Neural cell (in vitro differentiated cells): ENCODE measurements at regions not wholly inside any gene's neighbourhood (a gene's known extent, or its start where the extent isn't known, plus 50 kb on each side); places are given as distances from the start of the nearest gene placed in this dataset.

ENCODE experiments used
- H2AFZ ChIP-seq: fragments of 200-600, 300-800 bp; sonication (generic), shearing (Covaris generic); 2 replicates; pipeline ENCODE4 v1.6.0; 2014; ENCODE audit warnings: low read depth, mild to moderate bottlenecking, antibody characterized with exemption, low read length, moderate library complexity
- H3F3A ChIP-seq: fragments of 200-600 bp; shearing (Covaris generic); 2 replicates; pipeline ENCODE4 v1.6.1; 2016; ENCODE audit warnings: mild to moderate bottlenecking, moderate library complexity, mixed read lengths, antibody characterized with exemption, low read length; ENCODE audit not compliant: insufficient read depth, poor library complexity, severe bottlenecking
- H3K27ac ChIP-seq: fragments of 200-600, 300-800 bp; sonication (generic), shearing (Covaris generic); 2 replicates; pipeline ENCODE4 v1.5.1; 2014; ENCODE audit warnings: mild to moderate bottlenecking, low read length, moderate library complexity
- H3K27me3 ChIP-seq: fragments of 300-800, 200-600 bp; sonication (generic), shearing (Covaris generic); 2 replicates; pipeline ENCODE4 v1.6.0; 2014; ENCODE audit warnings: mild to moderate bottlenecking, low read depth, low read length, moderate library complexity; ENCODE audit not compliant: insufficient read depth
- H3K36me3 ChIP-seq: fragments of 300-800, 200-600 bp; sonication (generic), shearing (Covaris generic); 2 replicates; pipeline ENCODE4 v1.5.1; 2014; ENCODE audit warnings: mild to moderate bottlenecking, antibody characterized with exemption, low read length, moderate library complexity; ENCODE audit not compliant: insufficient read depth
- H3K4me2 ChIP-seq: fragments of 300-800, 200-600 bp; sonication (generic), shearing (Covaris generic); 2 replicates; pipeline ENCODE4 v1.6.0; 2014; ENCODE audit warnings: mild to moderate bottlenecking, low read length
- H3K4me3 ChIP-seq: fragments of 300-800, 200-600 bp; sonication (generic), shearing (Covaris generic); 2 replicates; pipeline ENCODE4 v1.5.1; 2014; ENCODE audit warnings: mild to moderate bottlenecking, low read length, moderate library complexity
- H3K79me2 ChIP-seq: fragments of 200-600 bp; shearing (Covaris generic); replicated peaks from 2 replicates; pipeline ENCODE4 v1.6.0; 2014; ENCODE audit warnings: mild to moderate bottlenecking, low read length, moderate library complexity; ENCODE audit not compliant: insufficient read depth
- H3K9ac ChIP-seq: fragments of 300-800, 200-600 bp; sonication (generic), shearing (Covaris generic); 2 replicates; pipeline ENCODE4 v1.6.1; 2016; ENCODE audit warnings: mild to moderate bottlenecking, low read length, mixed read lengths
- H3K9me2 ChIP-seq: fragments of 200-600 bp; shearing (Covaris generic); 2 replicates; pipeline ENCODE4 v1.6.1; 2016; ENCODE audit warnings: mild to moderate bottlenecking, low read length, mixed read lengths; ENCODE audit not compliant: insufficient read depth
- H3K9me3 ChIP-seq: fragments of 200-600, 300-800 bp; sonication (generic), shearing (Covaris generic); 2 replicates; pipeline ENCODE4 v1.6.1; 2016; ENCODE audit warnings: mild to moderate bottlenecking, mixed run types, low read length, moderate library complexity, mixed read lengths
- H4K20me1 ChIP-seq: fragments of 200-600 bp; shearing (Covaris generic); 2 replicates; pipeline ENCODE4 v1.6.1; 2016; ENCODE audit warnings: mild to moderate bottlenecking, mixed run types; ENCODE audit not compliant: insufficient read depth
- EP300 ChIP-seq: fragments of 450-650 bp; conservative IDR thresholded peaks from 2 replicates; pipeline ENCODE4 v1.6.1; 2014; ENCODE audit warnings: antibody characterized with exemption, mild to moderate bottlenecking, moderate library complexity; ENCODE audit not compliant: poor library complexity, severe bottlenecking
- EZH2 ChIP-seq: fragments of 200-600, 300-800 bp; shearing (Covaris generic), sonication (generic); IDR thresholded peaks from 2 replicates; pipeline ENCODE4 v1.6.1; 2014; ENCODE audit warnings: antibody characterized with exemption, low read length, borderline replicate concordance, mild to moderate bottlenecking; ENCODE audit not compliant: insufficient read depth, poor library complexity, severe bottlenecking
- MXI1 ChIP-seq: fragments of 450-650 bp; conservative IDR thresholded peaks from 2 replicates; pipeline ENCODE4 v1.6.1; 2014; ENCODE audit warnings: antibody characterized with exemption, mild to moderate bottlenecking; ENCODE audit not compliant: poor library complexity, severe bottlenecking
- POLR2AphosphoS5 ChIP-seq: IDR thresholded peaks from 2 replicates; pipeline ENCODE4 v1.6.1; 2012
- RAD21 ChIP-seq: fragments of 450-650 bp; conservative IDR thresholded peaks from 2 replicates; pipeline ENCODE4 v1.6.1; 2014; ENCODE audit warnings: antibody characterized with exemption, mild to moderate bottlenecking, moderate library complexity
- SMC3 ChIP-seq: fragments of 450-650 bp; conservative IDR thresholded peaks from 2 replicates; pipeline ENCODE4 v1.6.1; 2014; ENCODE audit warnings: antibody characterized with exemption, mild to moderate bottlenecking, moderate library complexity; ENCODE audit not compliant: poor library complexity
- TAF1 ChIP-seq: IDR thresholded peaks from 2 replicates; pipeline ENCODE4 v1.6.1; 2012; ENCODE audit warnings: low read depth
- TF ChIP-seq, protein P1 (sequence below): IDR thresholded peaks from 2 replicates; pipeline ENCODE4 v1.6.1; 2012; ENCODE audit warnings: borderline replicate concordance
- TF ChIP-seq, protein P2 (sequence below): fragments of 450-650 bp; IDR thresholded peaks from 2 replicates; pipeline ENCODE4 v1.5.1; 2014; ENCODE audit warnings: antibody characterized with exemption, mild to moderate bottlenecking, moderate library complexity; ENCODE audit not compliant: poor library complexity, severe bottlenecking

DNA sequence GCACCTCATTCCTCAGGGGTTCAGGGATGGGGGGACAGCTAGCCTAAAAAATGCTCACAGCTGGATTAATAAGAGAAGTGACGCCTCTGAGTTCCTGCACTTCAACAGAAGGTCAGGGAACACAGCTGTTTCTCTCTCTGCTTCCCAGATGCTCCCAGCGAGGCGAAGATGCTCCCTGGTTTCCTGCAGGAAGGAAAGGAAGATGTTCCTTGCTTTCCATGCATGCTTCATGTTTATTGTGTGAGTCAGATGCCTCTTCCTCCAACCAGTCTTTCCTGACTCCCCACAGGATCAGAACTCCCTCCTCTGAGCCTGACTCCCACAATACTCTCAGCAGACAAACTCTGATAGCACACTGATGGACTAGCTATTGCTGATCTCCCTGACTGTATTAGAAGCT, 71.9 kb downstream of the MFAP3 start:
- H3F3A ChIP-seq = peaks cover 5% of the 10 kb centered on the region
- no peak overlapping the region for H3K9ac ChIP-seq
- H3K79me2 ChIP-seq = no peaks in the 10 kb centered on the region
- TF ChIP-seq RAD21 = no peak
- TF ChIP-seq SMC3 = no peak
- TF ChIP-seq MXI1 = no peak
- TF ChIP-seq EP300 = no peak
- TF ChIP-seq, protein P1, sequence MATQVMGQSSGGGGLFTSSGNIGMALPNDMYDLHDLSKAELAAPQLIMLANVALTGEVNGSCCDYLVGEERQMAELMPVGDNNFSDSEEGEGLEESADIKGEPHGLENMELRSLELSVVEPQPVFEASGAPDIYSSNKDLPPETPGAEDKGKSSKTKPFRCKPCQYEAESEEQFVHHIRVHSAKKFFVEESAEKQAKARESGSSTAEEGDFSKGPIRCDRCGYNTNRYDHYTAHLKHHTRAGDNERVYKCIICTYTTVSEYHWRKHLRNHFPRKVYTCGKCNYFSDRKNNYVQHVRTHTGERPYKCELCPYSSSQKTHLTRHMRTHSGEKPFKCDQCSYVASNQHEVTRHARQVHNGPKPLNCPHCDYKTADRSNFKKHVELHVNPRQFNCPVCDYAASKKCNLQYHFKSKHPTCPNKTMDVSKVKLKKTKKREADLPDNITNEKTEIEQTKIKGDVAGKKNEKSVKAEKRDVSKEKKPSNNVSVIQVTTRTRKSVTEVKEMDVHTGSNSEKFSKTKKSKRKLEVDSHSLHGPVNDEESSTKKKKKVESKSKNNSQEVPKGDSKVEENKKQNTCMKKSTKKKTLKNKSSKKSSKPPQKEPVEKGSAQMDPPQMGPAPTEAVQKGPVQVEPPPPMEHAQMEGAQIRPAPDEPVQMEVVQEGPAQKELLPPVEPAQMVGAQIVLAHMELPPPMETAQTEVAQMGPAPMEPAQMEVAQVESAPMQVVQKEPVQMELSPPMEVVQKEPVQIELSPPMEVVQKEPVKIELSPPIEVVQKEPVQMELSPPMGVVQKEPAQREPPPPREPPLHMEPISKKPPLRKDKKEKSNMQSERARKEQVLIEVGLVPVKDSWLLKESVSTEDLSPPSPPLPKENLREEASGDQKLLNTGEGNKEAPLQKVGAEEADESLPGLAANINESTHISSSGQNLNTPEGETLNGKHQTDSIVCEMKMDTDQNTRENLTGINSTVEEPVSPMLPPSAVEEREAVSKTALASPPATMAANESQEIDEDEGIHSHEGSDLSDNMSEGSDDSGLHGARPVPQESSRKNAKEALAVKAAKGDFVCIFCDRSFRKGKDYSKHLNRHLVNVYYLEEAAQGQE = no peak
- TF ChIP-seq POLR2AphosphoS5 = no peak
- TF ChIP-seq TAF1 = no peak
- no peak for TF ChIP-seq EZH2
- TF ChIP-seq, protein P2, sequence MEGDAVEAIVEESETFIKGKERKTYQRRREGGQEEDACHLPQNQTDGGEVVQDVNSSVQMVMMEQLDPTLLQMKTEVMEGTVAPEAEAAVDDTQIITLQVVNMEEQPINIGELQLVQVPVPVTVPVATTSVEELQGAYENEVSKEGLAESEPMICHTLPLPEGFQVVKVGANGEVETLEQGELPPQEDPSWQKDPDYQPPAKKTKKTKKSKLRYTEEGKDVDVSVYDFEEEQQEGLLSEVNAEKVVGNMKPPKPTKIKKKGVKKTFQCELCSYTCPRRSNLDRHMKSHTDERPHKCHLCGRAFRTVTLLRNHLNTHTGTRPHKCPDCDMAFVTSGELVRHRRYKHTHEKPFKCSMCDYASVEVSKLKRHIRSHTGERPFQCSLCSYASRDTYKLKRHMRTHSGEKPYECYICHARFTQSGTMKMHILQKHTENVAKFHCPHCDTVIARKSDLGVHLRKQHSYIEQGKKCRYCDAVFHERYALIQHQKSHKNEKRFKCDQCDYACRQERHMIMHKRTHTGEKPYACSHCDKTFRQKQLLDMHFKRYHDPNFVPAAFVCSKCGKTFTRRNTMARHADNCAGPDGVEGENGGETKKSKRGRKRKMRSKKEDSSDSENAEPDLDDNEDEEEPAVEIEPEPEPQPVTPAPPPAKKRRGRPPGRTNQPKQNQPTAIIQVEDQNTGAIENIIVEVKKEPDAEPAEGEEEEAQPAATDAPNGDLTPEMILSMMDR = no peak
- no peaks in the 10 kb centered on the region for H3K27me3 ChIP-seq
- H4K20me1 ChIP-seq = no peaks in the 10 kb centered on the region
- H3K27ac ChIP-seq = no peak overlapping the region
- H3K4me2 ChIP-seq = no peak overlapping the region
- H2AFZ ChIP-seq = no peak overlapping the region
- H3K9me3 ChIP-seq = no peaks in the 10 kb centered on the region
- H3K4me3 ChIP-seq = no peak overlapping the region
- H3K9me2 ChIP-seq = no peaks in the 10 kb centered on the region
- H3K36me3 ChIP-seq = no peaks in the 10 kb centered on the region

- H4K20me1 ChIP-seq = no peaks in the 10 kb centered on the region
- H3K9me2 ChIP-seq = no peaks in the 10 kb centered on the region
- H3K4me2 ChIP-seq = no peak overlapping the region
- H2AFZ ChIP-seq = no peak overlapping the region
- H3K27ac ChIP-seq = no peak overlapping the region
- TF ChIP-seq EZH2 (no peak), MXI1 (no peak), EP300 (no peak), TAF1 (no peak), POLR2AphosphoS5 (no peak), RAD21 (no peak), SMC3 (no peak)
- TF ChIP-seq, protein P2 = no peak
- TF ChIP-seq, protein P1 = no peak
- H3K9me3 ChIP-seq = no peaks in the 10 kb centered on the region
- no peaks in the 10 kb centered on the region for H3K36me3 ChIP-seq
- H3K27me3 ChIP-seq = no peaks in the 10 kb centered on the region
- H3K4me3 ChIP-seq = no peak overlapping the region
- peaks cover 5% of the 10 kb centered on the region for H3F3A ChIP-seq
- no peak overlapping the region for H3K9ac ChIP-seq
- H3K79me2 ChIP-seq = no peaks in the 10 kb centered on the region
Measured at GRCh38 chr5:154111214-154111613, 72.4 kb downstream of the MFAP3 start.
